HCT116 (cell line): ENCODE measurements at regions not wholly inside any gene's neighbourhood (a gene's known extent, or its start where the extent isn't known, plus 50 kb on each side); places are given as distances from the start of the nearest gene placed in this dataset.

Source experiments
- ATAC-seq: fragments of 200-7000 bp; cut with Tn5 transposase; 2 replicates; pipeline ENCODE4 v1.9.1; 2020; ENCODE audit warnings: mild to moderate bottlenecking, moderate library complexity
- BruUV-seq: library from RNA; stranded (reverse); fragments of 400-500 nt; replicated peaks from 2 replicates; lab custom pipeline; 2021; lab: Mats Ljungman, UMichigan
- CTCF ChIA-PET: fragments of 300-600 bp; sonication (Branson Sonifier 250); formaldehyde crosslinking; loops from one replicate; lab custom pipeline; 2021; ENCODE audit warnings: antibody characterized with exemption; lab: Charles Lee
- POLR2A ChIA-PET: fragments of 300-600, 350-600 bp; sonication (Branson Sonifier 250); formaldehyde crosslinking; loops from one replicate; lab custom pipeline; 2021; ENCODE audit warnings: antibody characterized with exemption; lab: Charles Lee
- RAD21 ChIA-PET, 2 experiments: fragments of 300-600 bp; sonication (Branson Sonifier 250); formaldehyde crosslinking; loops; one replicate each; lab custom pipeline; 2023; ENCODE audit warnings: low total read pairs in 2 of 2; ENCODE audit not compliant: uncharacterized antibody in 2 of 2, unreplicated experiment in 2 of 2, low non-redundant PET in 1 of 2; lab: Charles Lee
- DNase-seq: peaks from one replicate; pipeline ENCODE4 v3.0.0-alpha.2; 2010; ENCODE audit warnings: low read depth, low spot score
- H2AFZ ChIP-seq: fragments of 200-600 bp; shearing (Covaris generic), sonication (generic); 2 replicates; pipeline ENCODE4 v1.6.1; 2017; ENCODE audit warnings: low read depth, mixed run types, mixed read lengths, antibody characterized with exemption, low read length; ENCODE audit not compliant: poor library complexity, severe bottlenecking
- H3K27ac ChIP-seq: 2 replicates; pipeline ENCODE4 v1.5.1; 2012; ENCODE audit warnings: low read depth, low read length
- H3K27me3 ChIP-seq: fragments of 200-600 bp; sonication (generic); 2 replicates; pipeline ENCODE4 v1.6.1; 2016; ENCODE audit warnings: mixed run types, low read length, mixed read lengths; ENCODE audit not compliant: insufficient read depth
- H3K36me3 ChIP-seq, 2 experiments: fragments of 200-500 bp in 1 of 2; fragments of 200-600 bp in 1 of 2; sonication (Bioruptor generic) in 1 of 2; sonication (generic) in 1 of 2; 2 replicates each; pipeline versions ENCODE4 v1.5.1 to v1.6.1; 2014 to 2016; ENCODE audit warnings: low read length in 2 of 2, inconsistent platforms in 1 of 2, mixed read lengths in 1 of 2, mixed run types in 1 of 2; ENCODE audit not compliant: insufficient read depth in 2 of 2, control insufficient read depth in 1 of 2
- H3K4me1 ChIP-seq, 2 experiments: fragments of 200-600 bp in 1 of 2; sonication (generic) in 1 of 2; 2 replicates each; pipeline versions ENCODE4 v1.5.1 to v1.6.1; 2012 to 2017; ENCODE audit warnings: low read length in 2 of 2, inconsistent platforms in 1 of 2, mild to moderate bottlenecking in 1 of 2, mixed read lengths in 1 of 2, mixed run types in 1 of 2, moderate library complexity in 1 of 2; ENCODE audit not compliant: insufficient read depth in 2 of 2, control insufficient read depth in 1 of 2
- H3K4me2 ChIP-seq: fragments of 200-600 bp; sonication (generic); 2 replicates; pipeline ENCODE4 v1.6.1; 2017; ENCODE audit warnings: mixed run types, low read length, mixed read lengths
- H3K4me3 ChIP-seq, 2 experiments: fragments of 200-600 bp in 1 of 2; sonication (generic) in 1 of 2; replicated peaks in 1 of 2; 2 replicates each; pipeline ENCODE4 v1.5.1; 2011 to 2016; ENCODE audit warnings: low read length in 2 of 2, control low read depth in 1 of 2, low read depth in 1 of 2, mild to moderate bottlenecking in 1 of 2, mixed read lengths in 1 of 2, mixed run types in 1 of 2
- H3K79me2 ChIP-seq: fragments of 200-600 bp; sonication (generic); 2 replicates; pipeline ENCODE4 v1.6.1; 2017; ENCODE audit warnings: mild to moderate bottlenecking, mixed run types, low read length, moderate library complexity, mixed read lengths; ENCODE audit not compliant: insufficient read depth
- H3K9ac ChIP-seq: fragments of 200-600 bp; sonication (generic); 2 replicates; pipeline ENCODE4 v1.6.1; 2016; ENCODE audit warnings: low read length, mixed read lengths
- H3K9me2 ChIP-seq: fragments of 200-600 bp; sonication (generic), shearing (Covaris generic); 2 replicates; pipeline ENCODE4 v1.6.1; 2017; ENCODE audit warnings: mixed run types, mild to moderate bottlenecking, moderate library complexity; ENCODE audit not compliant: insufficient read depth
- H3K9me3 ChIP-seq, 2 experiments: fragments of 200-500 bp in 1 of 2; fragments of 200-600 bp in 1 of 2; sonication (Bioruptor generic) in 1 of 2; sonication (generic) in 1 of 2; 2 replicates each; pipeline ENCODE4 v1.6.1; 2014 to 2017; ENCODE audit warnings: low read length in 2 of 2, mixed read lengths in 2 of 2, inconsistent platforms in 1 of 2, low read depth in 1 of 2, mild to moderate bottlenecking in 1 of 2, mixed run types in 1 of 2, moderate library complexity in 1 of 2; ENCODE audit not compliant: control insufficient read depth in 1 of 2, insufficient read depth in 1 of 2
- H4K20me1 ChIP-seq: fragments of 200-600 bp; sonication (generic), shearing (Covaris generic); 2 replicates; pipeline ENCODE4 v1.6.1; 2017; ENCODE audit warnings: mixed run types, mild to moderate bottlenecking, moderate library complexity; ENCODE audit not compliant: insufficient read depth
- ATF3 ChIP-seq: IDR thresholded peaks from 2 replicates; pipeline ENCODE4 v1.6.1; 2012
- CEBPB ChIP-seq: IDR thresholded peaks from 2 replicates; pipeline ENCODE4 v1.6.1; 2012; ENCODE audit warnings: low read depth
- EGR1 ChIP-seq: IDR thresholded peaks from 2 replicates; pipeline ENCODE4 v1.6.1; 2012; ENCODE audit warnings: low read depth
- ELF1 ChIP-seq: IDR thresholded peaks from 2 replicates; pipeline ENCODE4 v1.6.1; 2012; ENCODE audit warnings: low read depth, borderline replicate concordance
- JUND ChIP-seq: IDR thresholded peaks from 2 replicates; pipeline ENCODE4 v1.6.1; 2012
- POLR2A ChIP-seq: IDR thresholded peaks from 2 replicates; pipeline ENCODE4 v1.7.0; 2011; ENCODE audit warnings: borderline replicate concordance; ENCODE audit not compliant: insufficient read depth, insufficient read length; ENCODE audit errors: extremely low read depth
- RAD21 ChIP-seq: IDR thresholded peaks from 2 replicates; pipeline ENCODE4 v1.6.1; 2012; ENCODE audit warnings: low read depth, mild to moderate bottlenecking
- SIN3A ChIP-seq: IDR thresholded peaks from 2 replicates; pipeline ENCODE4 v1.6.1; 2012; ENCODE audit warnings: low read depth
- YY1 ChIP-seq: IDR thresholded peaks from 2 replicates; pipeline ENCODE4 v1.6.1; 2011; ENCODE audit warnings: low read length, low read depth, moderate library complexity, mild to moderate bottlenecking; ENCODE audit not compliant: insufficient replicate concordance; ENCODE audit errors: extremely low read depth
- ZFX ChIP-seq: fragments of 450-650 bp; IDR thresholded peaks from 2 replicates; pipeline ENCODE4 v1.6.1; 2017
- ZNF274 ChIP-seq: fragments of 200-500 bp; sonication (Bioruptor generic); IDR thresholded peaks from 2 replicates; pipeline ENCODE4 v1.6.1; 2014; ENCODE audit warnings: mild to moderate bottlenecking, low read depth, low read length, inconsistent platforms
- intact Hi-C: fragments of 100-400 bp; cut with micrococcal nuclease; formaldehyde crosslinking; loops from 2 replicates; pipeline ENCODE4 v1.10.0; 2022
- TF ChIP-seq, protein P1 (sequence below): IDR thresholded peaks from 2 replicates; pipeline ENCODE4 v1.6.1; 2012

DNA sequence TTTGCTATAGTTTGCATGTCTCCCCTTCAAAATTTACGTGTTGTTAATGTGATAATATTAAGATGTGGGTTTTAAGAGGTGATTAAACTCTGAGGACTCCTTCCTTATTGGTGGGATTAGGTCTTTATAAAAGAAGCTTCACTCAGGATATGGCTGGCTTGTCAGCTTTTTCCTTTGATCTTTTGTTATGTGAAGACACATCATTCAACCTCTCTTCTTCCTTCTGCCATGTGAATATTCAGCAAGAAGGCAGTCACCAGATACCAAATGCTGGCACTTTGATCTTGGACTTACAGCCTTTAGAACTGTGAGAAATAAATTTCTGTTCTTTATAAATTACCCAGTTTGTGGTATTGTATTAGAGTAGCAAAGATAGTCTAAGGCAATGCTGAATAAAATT is 855.9 kb upstream of the CDH10 start:
- ChIA-PET POLR2A (no interaction called here), RAD21 (no interaction called here), CTCF (no interaction called here)
- no peak overlapping the region for H3K4me2 ChIP-seq
- DNase-seq (no peak), ATAC-seq (no peak)
- H3K27ac ChIP-seq, result no peak overlapping the region
- no peaks in the 10 kb centered on the region for H4K20me1 ChIP-seq
- TF ChIP-seq ELF1, result no peak
- TF ChIP-seq CEBPB, result no peak
- no peak for TF ChIP-seq ATF3
- TF ChIP-seq ZNF274, result no peak
- no peak for TF ChIP-seq YY1
- TF ChIP-seq POLR2A, result no peak
- no peak for TF ChIP-seq SIN3A
- TF ChIP-seq EGR1, result no peak
- TF ChIP-seq, protein P1, sequence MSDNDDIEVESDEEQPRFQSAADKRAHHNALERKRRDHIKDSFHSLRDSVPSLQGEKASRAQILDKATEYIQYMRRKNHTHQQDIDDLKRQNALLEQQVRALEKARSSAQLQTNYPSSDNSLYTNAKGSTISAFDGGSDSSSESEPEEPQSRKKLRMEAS, result no peak
- no peak for TF ChIP-seq ZFX
- no peak for TF ChIP-seq JUND
- no peak for TF ChIP-seq RAD21
- no TSS peak for BruUV-seq
- H3K9ac ChIP-seq, result no peak overlapping the region
- H3K4me3 ChIP-seq, result no peak overlapping the region
- no peaks in the 10 kb centered on the region for H3K79me2 ChIP-seq
- intact Hi-C loops, result no loop called here
- H3K9me2 ChIP-seq, result no peaks in the 10 kb centered on the region
- no peaks in the 10 kb centered on the region for H3K36me3 ChIP-seq
- no peaks in the 10 kb centered on the region for H3K4me1 ChIP-seq
- H3K27me3 ChIP-seq, result no peaks in the 10 kb centered on the region
- H2AFZ ChIP-seq, result no peak overlapping the region
- peaks cover 7 to 28% of the 10 kb centered on the region in 2 experiments; a peak in 3 of 4 replicates for H3K9me3 ChIP-seq
